Hematopoietic multipotent progenitor cell treated with erythropoietin and hydrocortisone succinate and interleukin-3 and kit ligand, for 4 days (in vitro differentiated cells): ENCODE measurements at regions not wholly inside any gene's neighbourhood (a gene's known extent, or its start where the extent isn't known, plus 50 kb on each side); places are given as distances from the start of the nearest gene placed in this dataset.
"Not testable (repeated sequence)": the region's sequence is repeated elsewhere in the genome, so short reads cannot be mapped to it uniquely, and the experiment has no call there.

Experiments used
- DNase-seq: peaks from one replicate; pipeline ENCODE4 v3.0.0-alpha.2; 2015

DNA sequence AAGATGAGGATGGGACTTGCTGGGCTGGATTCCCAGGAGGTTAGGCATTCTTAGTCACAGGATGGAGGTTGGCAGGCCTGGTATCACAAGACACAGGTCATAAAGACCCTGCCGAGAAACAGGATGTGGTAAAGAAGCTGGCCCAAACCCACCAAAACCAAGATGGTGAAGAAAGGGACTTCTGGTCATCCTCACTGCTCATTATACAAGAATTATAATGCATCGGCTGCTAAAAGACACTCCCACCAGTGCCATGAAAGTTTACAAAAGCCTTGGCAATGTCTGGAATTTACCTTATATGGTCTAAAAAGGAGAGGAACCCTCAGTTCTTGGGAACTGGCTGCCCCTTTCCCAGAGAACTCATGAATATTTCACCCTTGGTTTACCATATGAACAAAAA, 345.5 kb upstream of the POM121L12 start:
- DNase-seq, result no peak

DNA sequence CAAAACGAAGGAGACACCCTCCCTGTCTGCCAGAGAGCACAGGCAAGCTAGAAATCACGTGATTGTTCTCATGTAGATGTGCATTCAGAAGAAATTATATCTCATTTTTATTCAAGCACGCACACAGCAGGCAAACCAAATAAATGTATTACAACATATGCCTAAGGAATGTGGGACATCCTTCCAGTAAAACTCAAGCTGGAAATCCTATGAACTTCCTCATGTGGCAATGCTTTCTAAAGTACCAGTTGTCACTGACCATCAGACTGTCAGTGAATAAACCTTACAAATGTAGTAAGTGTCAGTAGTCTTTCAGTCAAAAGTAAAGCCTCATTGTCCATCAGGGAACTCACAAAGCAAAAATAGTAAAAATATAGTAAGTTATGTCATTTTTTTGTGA, 350.1 kb upstream of the POM121L12 start:
- DNase-seq, result no peak

DNA sequence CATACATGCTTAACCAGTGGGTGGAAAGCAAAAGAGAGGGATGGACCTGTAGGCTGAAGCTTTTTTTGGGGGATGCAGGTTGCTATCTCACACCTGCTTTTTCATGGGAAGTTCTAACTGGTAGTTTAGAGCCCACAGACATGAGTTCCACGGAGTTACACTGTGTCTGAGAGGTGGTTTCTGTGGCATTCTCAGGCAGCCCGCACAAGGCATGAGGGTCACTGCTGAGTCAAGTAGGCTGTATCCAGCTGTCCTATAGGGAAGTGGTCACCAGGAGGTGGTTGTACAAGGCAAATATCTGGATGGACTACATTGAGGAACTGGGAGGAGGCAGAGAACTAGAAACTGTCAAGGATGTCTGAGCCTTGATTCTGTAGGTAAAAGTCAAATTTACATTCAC, 351.0 kb upstream of the POM121L12 start:
- DNase-seq, result no peak

DNA sequence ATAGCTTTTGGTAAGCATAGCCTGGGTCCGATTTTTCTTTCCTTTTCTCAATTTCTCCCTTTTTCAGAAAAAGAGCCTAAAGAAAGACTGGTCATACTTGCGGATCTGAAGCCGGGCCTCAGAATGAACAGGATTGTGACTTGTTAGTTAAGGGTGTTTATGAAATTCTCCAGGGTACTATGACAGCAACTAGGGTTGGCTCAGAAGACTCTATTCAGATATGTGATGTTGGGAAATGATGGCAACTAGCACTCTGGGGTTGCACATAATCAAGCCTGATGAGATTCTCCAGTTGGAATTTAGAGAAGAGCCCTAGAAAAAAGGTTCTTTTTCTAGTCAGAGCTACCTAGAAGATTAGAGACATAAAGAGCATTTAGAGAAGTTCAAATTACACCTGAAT, 352.4 kb upstream of the POM121L12 start:
- DNase-seq, result no peak

DNA sequence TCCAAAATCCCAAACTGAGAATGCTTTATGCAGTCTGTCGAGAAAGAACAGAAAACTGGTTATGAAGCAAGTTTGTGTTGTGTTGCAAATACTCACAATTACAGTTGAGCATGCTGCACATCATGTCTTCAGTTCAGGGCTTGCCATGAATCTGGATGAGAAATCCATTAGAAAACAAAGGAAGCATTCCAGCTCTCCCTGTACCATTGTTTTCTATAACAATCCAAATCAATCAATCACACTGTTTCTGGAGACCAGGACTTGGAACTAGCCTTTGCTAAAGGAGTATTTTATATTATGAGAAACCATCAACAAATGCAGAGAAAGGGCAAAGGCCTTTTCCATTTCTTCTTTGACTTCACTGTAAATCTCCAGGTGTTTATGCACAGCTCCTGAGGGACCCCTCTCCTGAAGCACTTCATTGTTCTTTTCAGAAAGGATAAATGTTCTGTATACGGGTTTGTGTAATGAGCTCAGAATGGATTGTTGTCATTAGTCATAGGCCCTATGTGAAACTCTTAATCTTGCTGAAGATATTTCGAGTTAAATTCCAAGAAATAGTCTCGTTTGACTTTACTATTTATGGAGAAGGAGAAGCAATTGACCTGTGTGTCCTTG, 364.7 kb upstream of the POM121L12 start:
- DNase-seq, result no peak

DNA sequence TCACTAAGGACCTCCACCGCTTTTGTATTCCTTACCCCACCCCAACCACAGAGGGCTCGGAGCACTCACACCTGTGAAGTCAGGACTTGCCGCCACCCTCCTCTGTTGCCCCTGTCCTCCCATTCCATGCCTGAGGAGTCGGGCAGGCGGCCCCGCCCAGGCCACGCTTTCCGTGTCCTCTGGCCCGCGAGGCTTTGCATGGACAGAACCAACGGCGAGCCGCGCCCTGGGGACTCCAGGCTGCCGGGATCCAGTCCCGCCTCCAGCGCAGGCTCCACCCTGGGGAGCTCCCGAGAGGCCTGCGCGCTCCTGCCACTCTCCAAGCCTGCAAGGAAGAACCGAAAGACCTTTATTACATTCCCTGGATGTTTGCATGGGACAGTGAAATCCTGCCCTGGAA, 366.4 kb upstream of the POM121L12 start:
- DNase-seq, result no peak

DNA sequence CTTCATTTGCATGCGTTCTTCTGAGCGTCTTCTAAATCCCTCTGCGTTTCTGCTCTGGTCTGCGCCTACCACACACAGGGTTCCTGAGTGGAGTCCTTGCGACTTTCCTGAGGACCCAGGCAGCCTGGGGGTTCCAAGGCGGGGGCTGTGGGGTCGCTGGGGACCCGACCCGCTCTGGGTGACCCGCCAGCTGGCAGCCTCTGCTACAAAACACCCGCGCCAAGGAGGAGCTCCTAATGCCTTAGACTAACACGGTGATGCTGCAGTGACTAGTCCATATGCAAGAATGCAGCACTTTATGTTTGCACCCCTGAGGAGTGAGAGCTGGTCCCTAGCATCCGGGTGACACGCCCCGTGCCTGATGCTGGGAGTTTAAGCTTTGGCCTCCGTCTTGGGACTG, 367.0 kb upstream of the POM121L12 start:
- DNase-seq, result no peak

DNA sequence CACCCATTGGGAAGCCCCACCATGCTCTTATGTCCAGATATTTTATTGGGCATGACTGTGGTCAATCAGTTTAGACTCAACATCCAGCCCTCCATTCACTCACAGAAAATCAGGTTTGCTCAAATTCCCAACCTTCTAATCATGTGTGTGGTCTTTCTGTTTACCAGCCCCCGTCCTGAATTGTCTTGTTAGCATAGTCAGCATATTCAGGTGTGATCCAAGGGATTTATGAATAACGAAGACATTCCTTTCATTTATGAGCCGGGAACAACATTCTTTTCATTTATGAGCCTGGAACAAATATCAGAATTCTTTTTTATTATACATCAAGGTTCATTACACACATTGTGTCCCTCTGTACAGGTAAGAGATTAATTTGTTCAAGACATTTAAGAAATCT, 376.3 kb upstream of the POM121L12 start:
- DNase-seq, result no peak

DNA sequence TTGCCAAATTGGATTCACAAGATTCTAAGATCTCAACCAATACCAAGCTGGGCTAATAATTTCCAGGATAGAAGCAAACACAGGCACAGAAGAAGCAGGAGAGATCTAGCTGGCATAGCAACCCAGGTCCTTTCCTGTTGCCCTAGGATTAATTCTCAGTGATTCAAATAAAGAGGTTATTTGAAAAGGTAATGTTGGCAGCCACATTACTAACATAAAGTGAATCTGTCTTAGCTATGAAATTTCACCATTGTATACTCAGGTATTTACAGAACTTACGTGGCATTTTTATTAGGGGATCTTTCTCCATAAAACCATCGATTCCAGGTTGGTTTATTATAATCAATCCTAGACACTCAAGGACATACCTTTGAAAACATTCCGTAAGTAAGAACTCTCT, 379.3 kb upstream of the POM121L12 start:
- no peak for DNase-seq

DNA sequence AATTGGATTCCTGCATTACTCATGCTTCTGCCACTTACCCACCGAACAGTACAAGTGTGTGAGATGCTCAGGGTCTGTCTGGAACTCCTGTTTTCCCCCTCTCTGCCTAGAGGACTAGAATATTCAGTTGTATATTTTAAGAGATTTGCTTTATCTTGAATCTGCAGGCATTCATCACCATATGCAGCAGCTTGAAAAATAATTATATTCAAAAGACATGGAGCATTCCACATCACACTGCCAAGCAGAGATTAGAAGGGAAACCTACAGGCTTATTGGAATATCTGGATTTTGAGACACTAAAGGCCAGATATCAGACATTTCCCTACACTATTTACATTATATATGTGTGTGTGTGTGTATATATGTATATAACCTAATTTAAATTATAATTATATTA, 382.8 kb upstream of the POM121L12 start:
- DNase-seq, result no peak

DNA sequence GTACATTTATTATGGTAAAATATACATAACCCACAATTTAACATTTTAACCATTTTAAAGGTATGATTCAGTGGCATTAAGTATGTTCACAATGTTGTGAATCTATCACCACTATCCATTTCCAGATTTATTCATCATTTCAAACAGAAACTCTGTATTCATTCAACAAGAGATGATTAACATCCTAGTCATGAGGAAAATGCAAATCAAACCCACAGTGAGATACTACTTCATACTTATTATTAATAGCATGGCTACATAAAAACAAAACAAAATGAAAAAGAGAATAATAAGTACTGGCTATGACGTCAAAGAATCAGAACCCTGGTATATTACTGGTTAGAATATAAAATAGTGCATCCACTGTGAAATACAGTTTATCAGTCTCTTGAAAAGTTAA, 386.6 kb upstream of the POM121L12 start:
- no peak for DNase-seq

DNA sequence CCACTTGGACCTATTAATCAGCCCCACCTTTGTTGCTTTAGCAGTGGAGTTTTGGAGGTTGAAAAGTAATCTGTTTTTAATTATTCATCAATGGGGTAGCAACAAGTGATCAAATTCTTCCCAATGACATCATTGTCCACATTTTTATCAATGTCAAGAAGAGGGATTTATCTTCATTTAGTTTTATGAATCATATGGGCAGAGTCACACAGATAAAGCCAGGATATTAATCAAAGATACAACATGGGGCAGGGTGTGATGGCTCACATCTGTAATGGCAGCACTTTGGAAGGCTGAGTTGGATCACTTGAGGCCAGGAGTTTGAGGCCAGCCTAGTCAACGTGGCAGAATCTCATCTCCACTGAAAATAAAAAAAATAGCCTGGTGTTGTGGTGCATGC, 388.4 kb upstream of the POM121L12 start:
- DNase-seq, result no peak

DNA sequence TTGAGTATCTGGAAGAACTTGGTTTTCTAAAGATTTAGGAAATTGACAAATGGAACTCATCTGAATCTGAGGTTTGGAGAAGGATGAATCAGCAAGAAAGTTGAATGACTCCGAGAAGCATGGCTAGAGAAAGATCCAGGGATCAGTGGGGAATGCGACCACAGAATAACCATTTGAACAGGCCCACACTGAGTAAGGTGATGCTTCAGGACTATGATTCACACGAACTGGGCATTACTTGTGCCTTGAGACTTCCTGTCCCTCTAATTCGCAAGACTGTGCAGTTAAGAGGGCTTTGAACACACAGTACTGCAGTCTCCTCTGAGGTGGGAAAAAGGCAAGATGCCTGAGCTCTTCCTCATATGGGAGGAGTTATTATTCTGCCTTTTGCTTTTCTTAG, 395.5 kb upstream of the POM121L12 start:
- DNase-seq, result no peak

DNA sequence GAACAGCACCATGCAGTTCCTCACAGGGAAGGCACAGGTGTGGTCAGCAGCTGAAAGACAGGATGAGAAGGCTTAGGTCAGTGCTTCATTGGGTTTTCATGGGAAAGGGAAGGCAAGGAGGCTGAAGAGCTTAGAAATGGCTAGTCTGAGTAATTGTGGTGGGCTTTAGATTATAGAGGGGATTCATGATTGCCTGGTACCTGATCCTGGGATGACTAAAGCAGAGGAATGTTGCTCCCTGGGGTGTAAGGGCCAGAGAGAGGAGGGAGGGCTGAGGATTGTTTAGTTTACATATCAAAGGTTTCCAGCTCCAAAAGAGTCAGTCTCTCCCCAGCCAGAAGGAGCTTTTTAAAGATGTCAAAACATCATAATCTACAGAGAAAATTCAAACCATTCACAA, 396.3 kb upstream of the POM121L12 start:
- DNase-seq, result no peak

DNA sequence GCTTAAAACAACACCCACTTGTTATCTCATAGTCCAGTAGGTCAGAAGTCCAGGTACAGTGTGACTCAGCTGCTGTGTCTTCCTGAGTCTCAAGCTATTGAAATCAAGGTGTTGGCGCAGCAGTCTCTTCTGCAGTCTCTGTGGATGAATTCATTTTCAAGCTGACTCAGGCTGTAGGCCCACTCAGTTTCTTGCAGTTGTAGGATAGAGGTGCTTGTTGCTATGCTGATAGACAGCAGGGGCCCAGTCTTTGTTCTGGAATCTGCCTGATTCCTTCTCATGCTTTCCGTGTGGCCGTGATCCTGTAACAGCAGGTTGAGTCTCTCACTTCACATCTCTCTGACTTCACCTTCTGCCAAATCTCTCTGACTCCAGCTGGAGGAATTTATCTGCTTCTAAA, 400.4 kb upstream of the POM121L12 start:
- no peak for DNase-seq

DNA sequence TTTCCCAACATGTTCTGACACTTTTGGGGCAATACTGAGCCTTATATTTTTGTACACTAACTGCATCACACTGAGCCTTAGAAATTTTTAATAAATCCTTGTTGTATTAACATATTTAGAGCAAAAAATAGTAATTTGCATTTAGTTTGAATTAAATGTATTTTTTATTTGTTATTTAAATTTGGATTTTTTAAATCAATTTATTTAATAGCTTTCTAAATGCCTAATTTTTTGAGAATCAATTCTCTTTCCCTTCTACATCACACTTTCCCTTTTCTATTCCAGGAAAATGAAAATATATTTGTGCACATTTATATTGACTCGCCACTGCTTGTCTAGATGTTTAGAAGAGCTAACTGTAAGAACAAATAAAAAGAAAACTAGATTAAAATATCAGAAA, 414.6 kb upstream of the POM121L12 start:
- DNase-seq, result no peak

DNA sequence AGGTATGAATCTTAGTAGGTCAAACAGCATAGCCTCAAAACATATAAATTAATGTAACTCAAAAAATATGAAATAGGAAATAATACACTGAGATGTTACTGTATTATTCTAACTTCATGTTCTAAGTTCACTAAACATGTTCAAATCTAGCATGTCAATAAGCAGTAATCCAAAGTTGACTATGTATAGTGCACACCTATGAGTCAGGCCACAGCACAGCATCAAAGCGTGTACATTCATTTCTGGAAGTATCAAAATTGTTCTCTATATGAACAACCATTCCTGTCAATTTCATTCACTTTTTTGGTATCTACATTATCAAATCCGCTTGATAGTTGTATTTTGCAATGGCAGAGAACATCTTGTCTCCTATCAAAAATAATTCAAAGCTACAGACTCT, 418.9 kb upstream of the POM121L12 start:
- DNase-seq, result no peak

DNA sequence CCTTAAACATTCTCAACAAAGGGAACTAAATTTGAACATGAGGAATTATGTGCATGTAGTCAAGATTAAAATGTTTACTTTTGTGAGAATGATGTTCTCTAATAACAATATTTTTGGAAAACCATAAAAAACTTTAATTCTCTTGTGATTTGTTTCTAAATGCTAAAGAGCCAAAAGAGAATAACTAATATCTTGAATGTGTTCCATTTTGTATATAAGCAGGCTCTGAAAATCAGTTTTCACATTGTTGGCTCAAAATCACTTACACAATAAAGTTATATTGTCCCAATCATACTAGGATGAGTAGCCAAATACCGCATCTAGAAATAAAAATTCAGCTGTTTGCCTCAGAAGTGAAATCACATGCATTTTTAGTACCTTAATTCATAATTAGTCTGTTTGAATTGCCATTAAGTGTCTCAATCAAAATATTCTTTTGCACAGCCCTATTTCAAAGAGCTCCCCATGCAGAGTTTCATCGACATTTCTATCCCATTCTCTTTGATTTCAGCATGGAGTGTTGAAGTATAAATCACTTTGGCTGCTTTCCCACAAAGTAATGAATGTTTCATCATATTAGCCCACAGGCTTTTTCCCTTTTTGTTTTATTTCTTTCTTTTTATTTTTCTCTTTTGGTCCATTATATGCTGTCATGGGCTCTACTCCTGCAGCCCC, 420.3 kb upstream of the POM121L12 start:
- no peak for DNase-seq

DNA sequence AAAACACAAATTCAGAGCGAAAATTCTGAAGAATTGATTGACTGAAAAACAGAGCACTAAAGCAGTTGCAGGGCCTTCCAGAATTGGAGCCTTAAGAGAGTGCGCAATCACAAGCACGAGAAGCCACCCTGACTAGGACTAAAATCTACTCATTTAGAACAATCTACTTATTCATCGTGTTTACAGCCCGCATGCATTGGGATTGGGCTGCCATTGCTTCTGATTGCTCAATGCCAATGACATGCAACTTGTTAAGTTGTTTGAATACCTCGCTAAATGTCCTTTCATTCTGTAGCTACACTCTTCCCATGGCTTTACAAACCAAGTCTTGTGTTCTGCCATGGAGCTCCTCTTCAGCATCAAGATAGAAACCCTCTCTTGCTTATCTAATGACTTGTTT, 425.9 kb upstream of the POM121L12 start:
- no peak for DNase-seq

DNA sequence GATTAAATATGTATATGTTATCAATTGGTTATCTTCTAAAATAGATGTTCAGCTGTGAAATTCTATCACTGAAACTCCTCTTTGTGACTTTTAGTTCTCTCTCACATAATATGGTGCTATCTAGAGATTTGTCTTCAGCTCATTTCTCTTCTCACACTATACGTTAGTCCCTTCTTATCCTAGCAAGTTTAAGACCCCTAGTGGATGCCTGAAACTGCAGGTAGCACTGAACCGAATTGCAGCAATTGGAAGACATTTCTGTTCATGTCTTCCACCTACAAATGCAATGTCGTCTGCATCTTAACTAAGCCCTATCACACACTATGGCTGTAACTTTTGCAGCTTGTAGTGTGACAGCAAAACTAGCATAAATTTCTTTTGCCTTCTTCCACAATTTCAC, 442.7 kb upstream of the POM121L12 start:
- DNase-seq, result peak; percentile 3

DNA sequence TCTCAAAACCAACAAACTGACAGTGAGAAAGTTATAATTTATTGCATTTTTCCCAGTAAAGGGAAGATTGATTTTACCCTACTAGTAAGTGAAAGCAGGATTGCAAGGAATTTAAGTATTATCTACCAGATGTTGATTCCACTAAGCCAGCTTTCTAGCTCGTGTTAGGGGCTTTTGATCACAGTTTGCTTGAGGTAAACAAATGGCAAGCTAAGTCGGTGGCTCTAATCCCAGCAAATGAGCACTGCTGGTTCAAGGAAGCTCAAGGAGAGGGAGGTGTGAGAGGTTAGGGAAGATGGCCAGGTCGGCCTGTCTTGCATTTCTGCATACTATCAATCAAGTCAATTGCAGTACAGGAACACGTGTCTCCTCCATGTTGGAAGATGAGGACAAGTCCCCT, 448.7 kb upstream of the POM121L12 start:
- DNase-seq, result no peak

DNA sequence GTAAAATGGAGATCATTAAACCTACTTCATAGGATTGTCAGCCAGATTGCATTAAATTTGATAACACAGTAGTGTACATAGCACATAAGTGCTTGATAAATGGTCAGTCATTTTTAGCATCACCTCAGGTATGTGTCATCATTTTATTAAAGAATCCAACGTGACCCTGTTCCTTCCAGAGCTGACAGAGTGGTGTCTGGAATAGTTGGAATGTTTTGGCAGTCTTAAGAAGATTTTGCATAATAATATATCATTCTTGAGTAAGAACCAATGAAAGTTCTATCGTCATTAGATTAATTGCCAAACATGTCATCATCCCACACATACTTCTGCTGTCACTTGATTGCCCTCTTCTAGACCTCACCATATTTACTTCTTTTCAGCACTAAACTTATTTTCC, 451.4 kb upstream of the POM121L12 start:
- no peak for DNase-seq

DNA sequence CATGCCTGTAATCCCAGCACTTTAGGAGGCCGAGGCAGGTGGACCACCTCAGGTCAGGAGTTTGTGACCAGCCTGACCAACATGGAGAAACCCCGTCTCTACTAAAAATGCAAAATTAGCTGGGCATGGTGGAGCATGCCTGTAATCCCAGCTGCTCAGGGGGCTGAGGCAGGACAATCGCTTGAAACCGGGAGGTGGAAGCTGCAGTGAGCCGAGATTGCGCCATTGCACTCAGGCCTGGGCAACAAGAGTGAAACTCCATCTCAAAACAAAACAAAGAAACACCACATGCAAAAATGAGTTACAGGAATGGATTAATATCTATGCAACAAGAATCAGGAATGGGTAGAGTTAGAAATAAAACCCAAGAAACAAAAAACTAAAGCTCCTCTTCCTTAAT, 462.3 kb upstream of the POM121L12 start:
- DNase-seq, result not testable (repeated sequence)

DNA sequence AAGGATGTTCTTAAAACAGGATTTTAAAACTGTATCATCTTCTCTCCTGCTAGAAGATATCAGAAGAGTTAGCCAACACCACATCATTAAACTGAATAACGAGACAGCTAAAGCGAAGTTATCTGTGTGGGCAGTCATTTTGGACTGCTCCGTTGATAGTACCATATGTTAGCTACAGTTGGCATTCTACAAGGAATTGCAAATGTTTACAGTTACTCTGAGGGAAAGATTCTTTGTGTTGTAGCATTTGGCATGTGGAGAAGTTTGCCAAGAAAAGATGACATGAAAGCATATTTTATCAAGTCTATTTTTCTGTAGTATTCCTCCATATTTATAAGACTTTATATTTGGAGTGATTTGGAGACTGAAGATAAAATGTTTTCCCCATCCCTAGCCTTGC, 464.4 kb upstream of the POM121L12 start:
- no peak for DNase-seq

DNA sequence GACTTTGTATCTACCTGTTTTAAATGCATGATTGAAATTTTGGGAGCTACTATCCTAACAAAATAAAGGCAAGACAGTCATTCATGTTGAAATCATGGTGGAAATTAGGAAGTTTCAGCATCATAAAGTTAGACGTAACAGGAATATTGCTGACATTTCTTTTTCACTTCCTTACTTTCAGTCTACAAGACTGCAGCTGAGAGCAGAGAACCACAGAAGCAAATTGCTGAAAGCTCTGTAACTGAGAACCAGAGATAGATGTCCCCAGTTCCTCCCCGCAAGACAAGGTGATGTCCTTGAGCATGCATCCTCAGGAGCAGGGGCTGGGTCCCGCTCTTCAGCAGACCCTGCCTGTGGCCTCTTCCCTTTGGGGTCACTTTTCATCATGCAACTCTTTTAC, 466.3 kb upstream of the POM121L12 start:
- no peak for DNase-seq
